Osteocyte (in vitro differentiated cells): ENCODE measurements at regions not wholly inside any gene's neighbourhood (a gene's known extent, or its start where the extent isn't known, plus 50 kb on each side); places are given as distances from the start of the nearest gene placed in this dataset.

ENCODE experiments used
- DNase-seq: peaks from one replicate; pipeline ENCODE4 v3.0.0; 2021; ENCODE audit warnings: mixed read lengths; ENCODE audit not compliant: unreplicated experiment; ENCODE audit errors: extremely low spot score
- H3K27ac Mint-ChIP-seq: one replicate; pipeline ENCODE4 v1.8.0; 2021; ENCODE audit warnings: mild to moderate bottlenecking, mixed read lengths; ENCODE audit not compliant: unreplicated experiment
- H3K27me3 Mint-ChIP-seq: one replicate; pipeline ENCODE4 v1.8.0; 2021; ENCODE audit warnings: mixed read lengths; ENCODE audit not compliant: unreplicated experiment
- H3K36me3 Mint-ChIP-seq: one replicate; pipeline ENCODE4 v1.8.0; 2021; ENCODE audit warnings: mixed read lengths; ENCODE audit not compliant: unreplicated experiment
- H3K4me1 Mint-ChIP-seq: one replicate; pipeline ENCODE4 v1.8.0; 2021; ENCODE audit warnings: mixed read lengths; ENCODE audit not compliant: unreplicated experiment
- H3K4me3 Mint-ChIP-seq: one replicate; pipeline ENCODE4 v1.8.0; 2021; ENCODE audit warnings: mild to moderate bottlenecking, moderate library complexity, mixed read lengths; ENCODE audit not compliant: unreplicated experiment
- H3K9me3 Mint-ChIP-seq: one replicate; pipeline ENCODE4 v1.8.0; 2021; ENCODE audit warnings: mixed read lengths; ENCODE audit not compliant: unreplicated experiment
- TF ChIP-seq, protein P1 (sequence below): fragments of 200-600 bp; sonication (generic); IDR thresholded peaks from 2 replicates; pipeline ENCODE4 v1.5.0; 2021; ENCODE audit warnings: antibody characterized with exemption, mild to moderate bottlenecking, moderate library complexity

DNA sequence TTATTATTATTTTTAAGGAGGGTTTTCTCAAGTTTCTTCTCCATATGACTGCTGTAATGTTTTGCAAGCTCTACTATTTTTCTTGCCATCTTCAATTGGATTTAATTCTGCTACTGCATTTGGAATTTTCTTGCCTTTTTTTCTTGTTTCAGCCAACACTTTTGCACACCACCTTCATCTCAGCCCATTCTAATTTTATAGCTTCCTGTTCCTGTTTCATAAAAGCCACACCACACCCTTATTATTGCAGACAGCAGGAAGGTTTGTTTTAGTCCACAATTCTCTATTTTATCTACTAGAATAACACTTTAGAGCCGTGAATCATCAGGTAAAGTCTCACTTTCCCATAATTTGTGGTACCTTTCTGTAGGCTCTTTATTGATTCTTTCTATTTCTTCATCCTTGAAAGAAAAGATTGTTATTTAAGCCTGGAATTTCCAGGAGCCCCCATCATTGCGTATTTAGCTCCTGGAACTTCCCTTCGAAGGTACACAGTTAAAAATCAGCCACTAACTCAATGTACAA, 209.3 kb upstream of the TBX20 start:
- H3K4me3 Mint-ChIP-seq = no peak overlapping the region
- H3K4me1 Mint-ChIP-seq = no peaks in the 10 kb centered on the region
- H3K27me3 Mint-ChIP-seq = no peaks in the 10 kb centered on the region
- peaks cover 6% of the 10 kb centered on the region for H3K9me3 Mint-ChIP-seq
- H3K36me3 Mint-ChIP-seq = no peaks in the 10 kb centered on the region
- DNase-seq = no peak
- H3K27ac Mint-ChIP-seq = no peak overlapping the region
- TF ChIP-seq, protein P1, sequence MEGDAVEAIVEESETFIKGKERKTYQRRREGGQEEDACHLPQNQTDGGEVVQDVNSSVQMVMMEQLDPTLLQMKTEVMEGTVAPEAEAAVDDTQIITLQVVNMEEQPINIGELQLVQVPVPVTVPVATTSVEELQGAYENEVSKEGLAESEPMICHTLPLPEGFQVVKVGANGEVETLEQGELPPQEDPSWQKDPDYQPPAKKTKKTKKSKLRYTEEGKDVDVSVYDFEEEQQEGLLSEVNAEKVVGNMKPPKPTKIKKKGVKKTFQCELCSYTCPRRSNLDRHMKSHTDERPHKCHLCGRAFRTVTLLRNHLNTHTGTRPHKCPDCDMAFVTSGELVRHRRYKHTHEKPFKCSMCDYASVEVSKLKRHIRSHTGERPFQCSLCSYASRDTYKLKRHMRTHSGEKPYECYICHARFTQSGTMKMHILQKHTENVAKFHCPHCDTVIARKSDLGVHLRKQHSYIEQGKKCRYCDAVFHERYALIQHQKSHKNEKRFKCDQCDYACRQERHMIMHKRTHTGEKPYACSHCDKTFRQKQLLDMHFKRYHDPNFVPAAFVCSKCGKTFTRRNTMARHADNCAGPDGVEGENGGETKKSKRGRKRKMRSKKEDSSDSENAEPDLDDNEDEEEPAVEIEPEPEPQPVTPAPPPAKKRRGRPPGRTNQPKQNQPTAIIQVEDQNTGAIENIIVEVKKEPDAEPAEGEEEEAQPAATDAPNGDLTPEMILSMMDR = no peak

DNA sequence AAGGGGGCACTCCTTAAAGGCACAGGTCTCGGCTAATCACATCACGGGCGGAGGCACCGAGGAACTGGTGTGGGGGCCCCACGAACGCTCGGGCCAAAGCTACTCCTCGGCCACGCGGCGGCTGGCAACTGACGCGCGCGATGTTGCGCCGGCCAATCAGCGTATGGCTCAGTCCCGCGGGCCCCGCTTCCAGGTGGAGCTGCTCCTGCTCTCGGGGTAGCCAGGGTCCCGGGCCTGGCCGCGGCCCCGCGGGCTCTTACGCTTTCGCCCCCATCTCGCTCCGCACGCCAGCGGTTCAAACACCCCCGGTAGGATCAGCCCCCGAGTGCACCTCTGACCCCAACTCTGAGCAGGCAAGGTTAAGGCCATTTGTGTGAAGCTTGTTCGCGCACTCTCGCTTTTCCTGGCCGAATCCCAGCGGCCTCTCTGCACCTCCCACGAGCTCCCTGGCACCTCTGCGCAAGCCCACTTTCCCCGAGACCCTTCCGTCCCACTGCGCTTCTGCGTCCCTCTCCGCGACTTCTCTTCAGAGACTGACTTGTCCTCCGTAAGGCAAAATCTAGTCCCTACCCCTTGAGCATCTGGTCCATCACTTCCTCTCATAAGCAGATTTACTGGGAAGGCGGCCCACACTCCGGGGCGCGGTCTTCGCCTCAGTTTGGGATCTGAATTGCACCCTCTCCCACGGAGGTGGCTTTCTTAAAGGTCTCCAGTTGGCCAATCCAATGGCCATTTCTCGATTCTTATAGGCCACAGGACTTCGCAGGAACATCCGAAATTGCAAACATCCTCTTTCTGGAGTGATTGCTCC, 200.9 kb upstream of the TBX20 start:
- Mint-ChIP-seq H3K4me3 (no peak overlapping the region), H3K27ac (no peak overlapping the region), H3K9me3 (peaks cover 6% of the 10 kb centered on the region), H3K27me3 (peaks cover 2% of the 10 kb centered on the region), H3K4me1 (no peaks in the 10 kb centered on the region), H3K36me3 (no peaks in the 10 kb centered on the region)
- DNase-seq = no peak
- TF ChIP-seq, protein P1 = no peak

- DNase-seq = no peak
- TF ChIP-seq, protein P1 = no peak
- no peak overlapping the region for H3K27ac Mint-ChIP-seq
- no peaks in the 10 kb centered on the region for H3K36me3 Mint-ChIP-seq
- H3K27me3 Mint-ChIP-seq = peaks cover 5% of the 10 kb centered on the region
- no peak overlapping the region for H3K4me3 Mint-ChIP-seq
- H3K4me1 Mint-ChIP-seq = no peaks in the 10 kb centered on the region
- no peaks in the 10 kb centered on the region for H3K9me3 Mint-ChIP-seq
Observed at GRCh38 chr7:35450456-35451214, 196.7 kb upstream of the TBX20 start.

DNA sequence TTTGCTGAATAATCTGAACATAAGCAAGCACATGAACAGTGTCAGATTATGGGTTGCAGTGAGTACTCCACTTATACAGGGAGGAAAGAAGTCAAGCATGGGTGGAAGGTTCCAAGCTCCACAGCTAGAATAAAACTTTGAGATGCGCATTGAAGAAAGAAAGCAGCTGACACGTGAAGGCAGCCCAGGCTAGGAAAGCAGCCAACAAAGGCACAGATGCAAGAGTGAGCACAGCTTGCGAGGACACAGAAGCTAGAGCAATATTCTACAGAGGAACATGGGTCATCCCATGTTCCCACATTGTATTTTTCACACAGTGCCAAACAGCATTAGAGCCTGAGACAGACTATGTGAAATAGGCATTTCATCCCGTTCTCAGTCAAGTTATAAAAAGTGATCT, 194.6 kb upstream of the TBX20 start:
- H3K27me3 Mint-ChIP-seq = peaks cover 8% of the 10 kb centered on the region
- no peaks in the 10 kb centered on the region for H3K36me3 Mint-ChIP-seq
- TF ChIP-seq, protein P1 = no peak
- H3K27ac Mint-ChIP-seq = no peak overlapping the region
- no peaks in the 10 kb centered on the region for H3K9me3 Mint-ChIP-seq
- no peak overlapping the region for H3K4me3 Mint-ChIP-seq
- H3K4me1 Mint-ChIP-seq = no peaks in the 10 kb centered on the region
- no peak for DNase-seq

DNA sequence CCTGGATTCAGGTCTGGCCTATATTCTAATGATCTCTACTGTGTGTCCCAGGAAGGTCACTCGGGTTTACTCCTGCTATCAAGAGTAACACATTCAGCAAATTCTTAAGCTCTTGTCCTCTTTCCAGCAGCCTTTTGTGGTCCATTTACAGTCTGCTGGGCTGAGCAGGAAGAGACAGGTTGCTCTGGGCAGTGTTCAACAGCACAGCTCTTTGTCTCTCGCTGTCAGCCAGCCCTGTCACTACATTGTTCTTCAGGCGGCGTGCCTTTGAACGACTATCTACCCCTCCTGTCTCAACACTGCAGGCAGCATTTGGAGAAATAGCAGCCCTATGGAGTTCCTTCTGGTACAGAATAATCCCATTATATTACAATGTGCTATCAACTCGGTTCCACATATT, 192.2 kb upstream of the TBX20 start:
- H3K4me3 Mint-ChIP-seq = no peak overlapping the region
- H3K27ac Mint-ChIP-seq = no peak overlapping the region
- no peaks in the 10 kb centered on the region for H3K4me1 Mint-ChIP-seq
- no peak for DNase-seq
- H3K36me3 Mint-ChIP-seq = no peaks in the 10 kb centered on the region
- TF ChIP-seq, protein P1 = no peak
- peaks cover 13% of the 10 kb centered on the region for H3K27me3 Mint-ChIP-seq
- no peaks in the 10 kb centered on the region for H3K9me3 Mint-ChIP-seq
